ENCODE measurements at regions not wholly inside any gene's neighbourhood (a gene's known extent, or its start where the extent isn't known, plus 50 kb on each side); places are given as distances from the start of the nearest gene placed in this dataset.

- no peak overlapping the region for H3K4me3 ChIP-seq (ENCODE audit: low read depth, low read length)
Observed at GRCh38 chr5:124399426-124399961, 346.9 kb downstream of the ZNF608 start.

- H3K4me3 ChIP-seq (ENCODE audit: low read depth, low read length) = no peak overlapping the region
Observed at GRCh38 chr5:124398460-124398859, 348.0 kb downstream of the ZNF608 start.

GRCh38 chr5:124397317-124397716 is 349.1 kb downstream of the ZNF608 start:
- no peak overlapping the region for H3K4me3 ChIP-seq (ENCODE audit: low read depth, low read length)

- no peak overlapping the region for H3K4me3 ChIP-seq (ENCODE audit: low read depth, low read length)
Observed at GRCh38 chr5:124395926-124396325, 350.5 kb downstream of the ZNF608 start.

- no peak overlapping the region for H3K4me3 ChIP-seq (ENCODE audit: low read depth, low read length)
Observed at GRCh38 chr5:124395287-124395686, 351.2 kb downstream of the ZNF608 start.

- no peak overlapping the region for H3K4me3 ChIP-seq (ENCODE audit: low read depth, low read length)
Observed at GRCh38 chr5:124394700-124395245, 351.7 kb downstream of the ZNF608 start.

- no peak overlapping the region for H3K4me3 ChIP-seq (ENCODE audit: low read depth, low read length)
Observed at GRCh38 chr5:124393584-124394379, 352.7 kb downstream of the ZNF608 start.

GRCh38 chr5:124383693-124384092 is 362.7 kb downstream of the ZNF608 start:
- no peak overlapping the region for H3K4me3 ChIP-seq (ENCODE audit: low read depth, low read length)

GRCh38 chr5:124377386-124377785 is 369.1 kb downstream of the ZNF608 start:
- H3K4me3 ChIP-seq (ENCODE audit: low read depth, low read length) = no peak overlapping the region

GRCh38 chr5:124373883-124374282 is 372.6 kb downstream of the ZNF608 start:
- H3K4me3 ChIP-seq (ENCODE audit: low read depth, low read length) = no peak overlapping the region

- no peak overlapping the region for H3K4me3 ChIP-seq (ENCODE audit: low read depth, low read length)
Observed at GRCh38 chr5:124372457-124372856, 374.0 kb downstream of the ZNF608 start.

- no peak overlapping the region for H3K4me3 ChIP-seq (ENCODE audit: low read depth, low read length)
Observed at GRCh38 chr5:124371111-124371706, 375.2 kb downstream of the ZNF608 start.

- H3K4me3 ChIP-seq (ENCODE audit: low read depth, low read length) = no peak overlapping the region
Observed at GRCh38 chr5:124370601-124371000, 375.8 kb downstream of the ZNF608 start.

GRCh38 chr5:124365361-124365801 is 381.1 kb downstream of the ZNF608 start:
- H3K4me3 ChIP-seq (ENCODE audit: low read depth, low read length) = no peak overlapping the region

GRCh38 chr5:124355928-124356327 is 390.5 kb downstream of the ZNF608 start:
- no peak overlapping the region for H3K4me3 ChIP-seq (ENCODE audit: low read depth, low read length)

- H3K4me3 ChIP-seq (ENCODE audit: low read depth, low read length) = no peak overlapping the region
Observed at GRCh38 chr5:124353016-124353415, 393.4 kb downstream of the ZNF608 start.

GRCh38 chr5:124352312-124352711 is 394.1 kb downstream of the ZNF608 start:
- H3K4me3 ChIP-seq (ENCODE audit: low read depth, low read length) = no peak overlapping the region

- H3K4me3 ChIP-seq (ENCODE audit: low read depth, low read length) = no peak overlapping the region
Observed at GRCh38 chr5:124349931-124350330, 396.5 kb downstream of the ZNF608 start.

GRCh38 chr5:124343451-124343867 is 403.0 kb downstream of the ZNF608 start:
- H3K4me3 ChIP-seq (ENCODE audit: low read depth, low read length) = no peak overlapping the region

GRCh38 chr5:124342986-124343385 is 403.5 kb downstream of the ZNF608 start:
- H3K4me3 ChIP-seq (ENCODE audit: low read depth, low read length) = no peak overlapping the region

- H3K4me3 ChIP-seq (ENCODE audit: low read depth, low read length) = no peak overlapping the region
Observed at GRCh38 chr5:124342584-124342983, 403.9 kb downstream of the ZNF608 start.

- H3K4me3 ChIP-seq (ENCODE audit: low read depth, low read length) = no peak overlapping the region
Observed at GRCh38 chr5:124342027-124342471, 404.4 kb downstream of the ZNF608 start.
